ENCODE measurements at regions not wholly inside any gene's neighbourhood (a gene's known extent, or its start where the extent isn't known, plus 50 kb on each side); places are given as distances from the start of the nearest gene placed in this dataset.

- TF ChIP-seq CTCF (IDR thresholded peaks at IDR 0.05) = no peak
- no peak for TF ChIP-seq POLR2A (IDR thresholded peaks at IDR 0.05)
Observed at GRCh38 chr9:135387976-135388375, 91.6 kb upstream of the PPP1R26 start.
